ENCODE measurements at regions not wholly inside any gene's neighbourhood (a gene's known extent, or its start where the extent isn't known, plus 50 kb on each side); places are given as distances from the start of the nearest gene placed in this dataset.
"Not testable (repeated sequence)": the region's sequence is repeated elsewhere in the genome, so short reads cannot be mapped to it uniquely, and the experiment has no call there.

DNA sequence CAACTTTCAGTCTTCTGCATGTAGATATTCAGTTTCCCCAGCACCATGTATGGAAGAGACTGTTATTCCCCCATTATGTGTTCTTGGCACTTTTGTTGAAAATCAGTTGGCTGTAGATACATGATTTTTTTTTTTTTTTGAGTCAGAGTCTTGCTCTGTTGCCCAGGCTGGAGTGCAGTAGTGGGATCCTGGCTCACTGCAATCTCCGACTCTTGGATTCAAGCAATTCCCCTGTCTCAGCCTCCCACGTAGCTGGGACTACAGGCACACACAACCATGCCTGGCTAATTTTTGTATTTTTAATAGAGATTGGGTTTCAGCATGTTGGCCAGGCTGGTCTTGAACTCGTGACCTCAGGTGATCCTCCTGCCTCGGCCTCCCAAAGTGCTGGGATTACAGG is 201.0 kb upstream of the NMUR2 start:
- H3K4me3 ChIP-seq (ENCODE audit: insufficient read depth, low read depth, low read length, poor library complexity, severe bottlenecking); H3K4me1 ChIP-seq (ENCODE audit: control insufficient read depth, insufficient read depth, low read length, poor library complexity, severe bottlenecking); H3K27ac ChIP-seq (ENCODE audit: insufficient read depth, low read length, poor library complexity, severe bottlenecking); DNase-seq; H3K27me3 ChIP-seq (replicated peaks; ENCODE audit: control insufficient read depth, insufficient read depth, low read length, poor library complexity, severe bottlenecking); H3K36me3 ChIP-seq (ENCODE audit: control insufficient read depth, insufficient read depth, low read length); H3K9me3 ChIP-seq (ENCODE audit: control insufficient read depth, low read length): not testable (repeated sequence)

DNA sequence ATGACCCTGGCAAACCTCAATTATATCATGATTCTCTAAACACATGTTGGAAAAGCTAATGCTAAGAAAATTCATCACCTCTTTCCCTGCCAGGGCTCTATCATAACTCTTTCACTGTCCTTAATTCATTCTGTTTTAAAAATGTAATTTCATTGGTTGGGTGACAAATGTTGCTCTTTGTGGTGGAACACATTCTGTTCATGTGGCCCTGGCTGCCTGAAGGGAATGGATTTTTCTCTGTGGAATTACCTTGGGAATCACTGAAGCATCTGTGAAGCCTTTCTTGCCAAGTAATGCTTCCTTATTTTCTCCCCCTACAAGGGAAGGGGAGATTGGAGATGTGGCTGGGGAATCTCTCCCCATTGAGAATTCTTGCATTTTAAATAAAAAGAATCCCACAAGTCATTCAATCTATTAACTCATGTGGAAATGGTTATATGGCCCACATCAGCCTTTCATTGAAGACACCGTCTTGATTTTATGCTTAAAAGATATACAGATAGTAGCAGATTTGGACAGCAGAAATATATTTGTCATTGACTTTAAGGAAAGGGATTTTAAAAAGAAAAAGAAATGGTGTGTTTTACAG is 201.8 kb upstream of the NMUR2 start:
- no peaks in the 10 kb centered on the region for H3K4me1 ChIP-seq (ENCODE audit: control insufficient read depth, insufficient read depth, low read length, poor library complexity, severe bottlenecking)
- H3K36me3 ChIP-seq (ENCODE audit: control insufficient read depth, insufficient read depth, low read length) = no peaks in the 10 kb centered on the region
- no peak for DNase-seq
- H3K27me3 ChIP-seq (replicated peaks; ENCODE audit: control insufficient read depth, insufficient read depth, low read length, poor library complexity, severe bottlenecking) = no peaks in the 10 kb centered on the region
- H3K4me3 ChIP-seq (ENCODE audit: insufficient read depth, low read depth, low read length, poor library complexity, severe bottlenecking) = no peak overlapping the region
- H3K9me3 ChIP-seq (ENCODE audit: control insufficient read depth, low read length) = no peaks in the 10 kb centered on the region
- no peak overlapping the region for H3K27ac ChIP-seq (ENCODE audit: insufficient read depth, low read length, poor library complexity, severe bottlenecking)

DNA sequence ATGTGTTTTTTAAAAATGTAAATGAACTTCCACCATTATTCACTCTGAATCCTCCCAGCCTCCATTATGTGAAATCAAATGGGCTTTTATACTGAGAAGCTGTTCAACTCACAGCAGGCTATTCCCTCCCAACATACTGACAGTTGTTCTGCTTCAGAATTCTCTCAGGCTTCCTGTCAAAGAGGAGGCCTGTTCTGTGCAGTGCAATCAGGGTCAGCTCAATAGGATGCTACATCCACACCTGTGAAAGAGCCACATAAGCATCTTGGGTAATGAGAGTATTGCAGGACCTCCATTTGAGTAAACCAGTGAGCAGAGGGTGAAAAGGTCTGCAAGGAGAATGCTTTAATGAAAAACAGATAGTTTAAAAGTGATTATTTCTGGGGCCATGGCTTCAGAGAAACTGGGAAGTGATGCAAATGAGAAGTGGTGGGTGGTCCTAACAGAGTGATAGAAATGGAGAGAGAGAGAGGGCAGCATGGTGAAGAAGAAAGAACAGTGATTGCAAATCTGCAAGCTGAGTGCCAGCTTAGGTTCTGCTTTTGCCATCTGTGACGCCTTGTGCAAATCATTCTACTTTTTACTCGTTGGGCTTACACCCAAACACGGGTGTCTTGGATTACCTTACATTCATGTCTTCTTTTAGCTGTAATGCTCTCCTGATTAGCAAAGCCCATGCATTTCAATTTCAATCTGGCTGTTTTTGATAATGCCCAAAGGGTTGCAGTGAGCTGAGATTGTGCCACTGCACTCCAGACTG is 202.5 kb upstream of the NMUR2 start:
- H3K27me3 ChIP-seq (replicated peaks; ENCODE audit: control insufficient read depth, insufficient read depth, low read length, poor library complexity, severe bottlenecking) = no peaks in the 10 kb centered on the region
- no peak overlapping the region for H3K27ac ChIP-seq (ENCODE audit: insufficient read depth, low read length, poor library complexity, severe bottlenecking)
- H3K4me3 ChIP-seq (ENCODE audit: insufficient read depth, low read depth, low read length, poor library complexity, severe bottlenecking) = no peak overlapping the region
- no peaks in the 10 kb centered on the region for H3K9me3 ChIP-seq (ENCODE audit: control insufficient read depth, low read length)
- H3K4me1 ChIP-seq (ENCODE audit: control insufficient read depth, insufficient read depth, low read length, poor library complexity, severe bottlenecking) = no peaks in the 10 kb centered on the region
- no peaks in the 10 kb centered on the region for H3K36me3 ChIP-seq (ENCODE audit: control insufficient read depth, insufficient read depth, low read length)
- no peak for DNase-seq

DNA sequence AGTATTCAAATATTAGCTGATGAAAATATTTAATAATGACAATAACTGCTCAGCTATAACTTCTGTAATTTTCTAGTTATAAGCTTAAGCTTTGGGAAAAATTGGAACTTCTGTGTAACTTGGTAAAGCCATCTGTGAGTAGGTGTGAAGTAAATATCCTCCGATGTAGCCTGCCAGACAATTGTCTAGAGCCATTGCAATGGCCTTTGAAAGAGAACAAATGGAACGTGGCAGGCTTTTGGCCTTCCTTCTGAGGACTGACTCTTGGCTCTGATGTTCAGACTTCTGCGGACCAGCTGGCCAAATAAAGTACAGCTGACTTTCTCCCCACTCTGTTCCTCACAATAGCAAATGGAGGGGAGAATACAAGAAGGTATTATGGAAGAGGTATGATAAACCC is 203.4 kb upstream of the NMUR2 start:
- H3K4me1 ChIP-seq (ENCODE audit: control insufficient read depth, insufficient read depth, low read length, poor library complexity, severe bottlenecking) = no peaks in the 10 kb centered on the region
- no peak for DNase-seq
- H3K36me3 ChIP-seq (ENCODE audit: control insufficient read depth, insufficient read depth, low read length) = no peaks in the 10 kb centered on the region
- H3K27me3 ChIP-seq (replicated peaks; ENCODE audit: control insufficient read depth, insufficient read depth, low read length, poor library complexity, severe bottlenecking) = no peaks in the 10 kb centered on the region
- no peaks in the 10 kb centered on the region for H3K9me3 ChIP-seq (ENCODE audit: control insufficient read depth, low read length)
- H3K27ac ChIP-seq (ENCODE audit: insufficient read depth, low read length, poor library complexity, severe bottlenecking) = no peak overlapping the region
- no peak overlapping the region for H3K4me3 ChIP-seq (ENCODE audit: insufficient read depth, low read depth, low read length, poor library complexity, severe bottlenecking)

DNA sequence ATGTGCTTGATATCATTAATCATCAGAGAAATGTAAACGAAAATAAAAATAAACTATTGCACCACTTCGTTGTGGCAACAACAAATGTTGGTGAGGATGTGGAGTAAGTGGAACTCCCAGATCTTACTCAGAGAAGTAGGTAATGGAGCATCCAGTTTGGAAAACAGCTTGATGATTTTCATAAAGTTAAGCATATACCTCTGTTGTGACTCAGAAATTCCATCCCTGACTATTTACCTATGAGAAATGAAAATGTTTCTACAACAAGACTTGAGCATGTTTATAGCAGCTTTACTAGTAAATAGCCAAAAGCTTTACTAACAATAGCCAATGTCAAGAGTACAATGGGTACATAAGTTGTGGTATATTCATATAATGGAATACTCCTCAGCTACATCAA is 214.7 kb upstream of the NMUR2 start:
- no peaks in the 10 kb centered on the region for H3K36me3 ChIP-seq (ENCODE audit: control insufficient read depth, insufficient read depth, low read length)
- no peak overlapping the region for H3K4me3 ChIP-seq (ENCODE audit: insufficient read depth, low read depth, low read length, poor library complexity, severe bottlenecking)
- no peaks in the 10 kb centered on the region for H3K4me1 ChIP-seq (ENCODE audit: control insufficient read depth, insufficient read depth, low read length, poor library complexity, severe bottlenecking)
- DNase-seq = no peak
- no peaks in the 10 kb centered on the region for H3K9me3 ChIP-seq (ENCODE audit: control insufficient read depth, low read length)
- H3K27ac ChIP-seq (ENCODE audit: insufficient read depth, low read length, poor library complexity, severe bottlenecking) = no peak overlapping the region
- no peaks in the 10 kb centered on the region for H3K27me3 ChIP-seq (replicated peaks; ENCODE audit: control insufficient read depth, insufficient read depth, low read length, poor library complexity, severe bottlenecking)

DNA sequence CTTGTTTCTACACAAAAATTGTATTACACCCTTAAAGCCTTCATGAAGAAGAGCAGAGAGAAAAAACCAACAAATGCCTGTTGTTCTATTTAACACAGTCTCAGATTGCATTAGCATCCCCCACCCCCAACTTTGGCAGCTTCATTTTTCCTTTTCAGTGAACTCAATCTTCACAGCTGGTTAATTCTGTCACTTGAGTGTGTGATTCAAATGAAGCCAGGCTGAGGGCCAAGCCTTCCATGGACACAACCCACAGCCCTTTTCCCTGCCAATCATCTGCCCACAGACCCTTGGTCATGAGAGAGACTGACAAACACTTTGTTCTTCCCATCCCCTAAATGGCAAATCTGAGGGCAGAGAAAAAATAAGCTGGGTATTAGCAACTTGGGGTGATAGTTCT is 217.5 kb upstream of the NMUR2 start:
- no peak for DNase-seq

DNA sequence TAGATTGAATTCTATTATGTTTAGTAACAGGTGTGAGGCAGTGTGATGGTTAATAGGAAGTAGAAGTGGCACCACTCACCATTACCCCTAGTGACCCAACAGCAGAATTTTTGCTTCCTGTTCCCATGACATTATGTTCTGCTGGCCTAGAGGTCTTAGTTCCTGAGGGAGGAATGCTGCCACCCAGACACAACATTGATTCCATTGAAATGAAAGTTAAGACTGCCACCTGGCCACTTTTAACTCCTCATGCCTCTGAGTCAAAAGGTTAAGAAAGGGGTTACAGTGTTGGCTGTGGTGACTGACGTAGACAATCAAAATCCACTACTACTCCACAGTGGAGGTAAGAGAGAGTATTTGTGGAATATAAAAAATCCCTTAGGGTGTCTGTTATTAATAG is 218.9 kb upstream of the NMUR2 start:
- no peak for DNase-seq
- no peak overlapping the region for H3K4me3 ChIP-seq (ENCODE audit: insufficient read depth, low read depth, low read length, poor library complexity, severe bottlenecking)
- H3K36me3 ChIP-seq (ENCODE audit: control insufficient read depth, insufficient read depth, low read length) = no peaks in the 10 kb centered on the region
- no peaks in the 10 kb centered on the region for H3K27me3 ChIP-seq (replicated peaks; ENCODE audit: control insufficient read depth, insufficient read depth, low read length, poor library complexity, severe bottlenecking)
- no peaks in the 10 kb centered on the region for H3K4me1 ChIP-seq (ENCODE audit: control insufficient read depth, insufficient read depth, low read length, poor library complexity, severe bottlenecking)
- no peaks in the 10 kb centered on the region for H3K9me3 ChIP-seq (ENCODE audit: control insufficient read depth, low read length)
- H3K27ac ChIP-seq (ENCODE audit: insufficient read depth, low read length, poor library complexity, severe bottlenecking) = no peak overlapping the region

More for the DNA sequence above, 217.5 kb upstream of the NMUR2 start:
- Histone ChIP-seq H3K36me3 (ENCODE audit: control insufficient read depth, insufficient read depth, low read length) (no peaks in the 10 kb centered on the region), H3K9me3 (ENCODE audit: control insufficient read depth, low read length) (no peaks in the 10 kb centered on the region), H3K27ac (ENCODE audit: insufficient read depth, low read length, poor library complexity, severe bottlenecking) (no peak overlapping the region), H3K27me3 (replicated peaks; ENCODE audit: control insufficient read depth, insufficient read depth, low read length, poor library complexity, severe bottlenecking) (no peaks in the 10 kb centered on the region), H3K4me3 (ENCODE audit: insufficient read depth, low read depth, low read length, poor library complexity, severe bottlenecking) (no peak overlapping the region), H3K4me1 (ENCODE audit: control insufficient read depth, insufficient read depth, low read length, poor library complexity, severe bottlenecking) (no peaks in the 10 kb centered on the region)

DNA sequence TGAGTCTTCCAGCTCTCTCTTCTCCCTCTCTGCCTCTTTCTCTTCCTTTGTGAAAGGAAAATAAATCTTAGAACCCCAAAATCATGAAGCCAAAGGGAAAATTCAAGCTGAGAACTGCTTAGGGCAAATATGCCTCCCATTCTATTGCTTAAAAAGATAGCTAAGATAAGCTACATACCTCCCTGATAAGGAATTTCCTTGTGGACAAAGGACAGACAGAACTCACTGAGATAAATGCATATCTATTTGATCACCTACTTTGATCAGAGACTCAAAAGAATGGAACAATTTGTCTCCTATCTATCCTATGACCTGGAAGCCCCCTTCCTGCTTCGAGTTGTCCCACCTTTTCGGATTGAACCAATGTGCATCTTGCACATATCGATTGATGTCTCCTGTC is 220.6 kb upstream of the NMUR2 start:
- Histone ChIP-seq H3K27me3 (replicated peaks; ENCODE audit: control insufficient read depth, insufficient read depth, low read length, poor library complexity, severe bottlenecking) (no peaks in the 10 kb centered on the region), H3K27ac (ENCODE audit: insufficient read depth, low read length, poor library complexity, severe bottlenecking) (no peak overlapping the region), H3K36me3 (ENCODE audit: control insufficient read depth, insufficient read depth, low read length) (no peaks in the 10 kb centered on the region), H3K4me1 (ENCODE audit: control insufficient read depth, insufficient read depth, low read length, poor library complexity, severe bottlenecking) (no peaks in the 10 kb centered on the region), H3K4me3 (ENCODE audit: insufficient read depth, low read depth, low read length, poor library complexity, severe bottlenecking) (no peak overlapping the region), H3K9me3 (ENCODE audit: control insufficient read depth, low read length) (no peaks in the 10 kb centered on the region)
- no peak for DNase-seq

DNA sequence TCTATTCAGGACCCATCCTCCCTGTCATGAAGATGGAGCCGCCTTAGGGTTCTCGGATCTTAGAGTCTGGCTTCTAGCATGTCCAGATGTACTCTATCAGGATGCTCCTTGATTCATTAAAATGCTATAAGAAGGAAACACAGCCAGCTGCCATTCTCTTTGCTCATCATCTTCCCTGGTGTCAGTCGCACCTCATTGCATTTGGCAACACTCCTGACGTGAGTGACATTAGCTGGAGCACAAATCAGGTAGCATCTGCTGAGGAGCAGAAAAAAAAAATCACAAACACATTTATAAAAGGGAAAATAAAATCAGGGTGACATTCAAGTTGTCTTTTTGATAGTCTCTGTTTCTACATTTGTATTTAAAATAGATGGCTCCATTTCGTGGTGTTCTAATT is 226.1 kb upstream of the NMUR2 start:
- no peaks in the 10 kb centered on the region for H3K4me1 ChIP-seq (ENCODE audit: control insufficient read depth, insufficient read depth, low read length, poor library complexity, severe bottlenecking)
- no peaks in the 10 kb centered on the region for H3K36me3 ChIP-seq (ENCODE audit: control insufficient read depth, insufficient read depth, low read length)
- no peaks in the 10 kb centered on the region for H3K9me3 ChIP-seq (ENCODE audit: control insufficient read depth, low read length)
- H3K4me3 ChIP-seq (ENCODE audit: insufficient read depth, low read depth, low read length, poor library complexity, severe bottlenecking) = no peak overlapping the region
- DNase-seq = no peak
- no peaks in the 10 kb centered on the region for H3K27me3 ChIP-seq (replicated peaks; ENCODE audit: control insufficient read depth, insufficient read depth, low read length, poor library complexity, severe bottlenecking)
- H3K27ac ChIP-seq (ENCODE audit: insufficient read depth, low read length, poor library complexity, severe bottlenecking) = no peak overlapping the region

DNA sequence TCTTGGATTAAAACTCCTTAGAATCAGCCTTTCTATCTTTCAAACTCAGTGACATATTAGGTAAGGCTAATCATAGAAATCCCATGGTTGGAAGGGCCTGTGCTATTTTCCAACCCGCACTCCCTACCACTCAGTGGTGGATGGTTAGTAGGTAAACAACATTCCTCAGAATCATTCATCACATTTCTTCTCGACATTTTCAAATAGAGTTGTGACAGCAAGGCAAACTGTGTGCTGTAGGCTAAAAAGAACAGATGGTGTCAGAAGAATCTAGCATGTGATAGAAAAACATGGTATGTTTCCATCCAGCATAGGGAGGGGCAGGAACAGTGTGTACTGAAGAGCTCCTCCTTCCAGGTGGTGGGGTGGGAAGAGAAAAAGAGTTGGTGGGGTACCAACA is 227.3 kb upstream of the NMUR2 start:
- H3K36me3 ChIP-seq (ENCODE audit: control insufficient read depth, insufficient read depth, low read length) = no peaks in the 10 kb centered on the region
- H3K4me1 ChIP-seq (ENCODE audit: control insufficient read depth, insufficient read depth, low read length, poor library complexity, severe bottlenecking) = no peaks in the 10 kb centered on the region
- H3K27ac ChIP-seq (ENCODE audit: insufficient read depth, low read length, poor library complexity, severe bottlenecking) = no peak overlapping the region
- no peaks in the 10 kb centered on the region for H3K27me3 ChIP-seq (replicated peaks; ENCODE audit: control insufficient read depth, insufficient read depth, low read length, poor library complexity, severe bottlenecking)
- H3K9me3 ChIP-seq (ENCODE audit: control insufficient read depth, low read length) = no peaks in the 10 kb centered on the region
- no peak for DNase-seq
- H3K4me3 ChIP-seq (ENCODE audit: insufficient read depth, low read depth, low read length, poor library complexity, severe bottlenecking) = no peak overlapping the region

Data from effector memory CD4-positive, alpha-beta T cell (primary cell).